Neural cell (in vitro differentiated cells): ENCODE measurements at regions not wholly inside any gene's neighbourhood (a gene's known extent, or its start where the extent isn't known, plus 50 kb on each side); places are given as distances from the start of the nearest gene placed in this dataset.

Source experiments
- H2AFZ ChIP-seq: fragments of 200-600, 300-800 bp; sonication (generic), shearing (Covaris generic); 2 replicates; pipeline ENCODE4 v1.6.0; 2014; ENCODE audit warnings: low read depth, mild to moderate bottlenecking, antibody characterized with exemption, low read length, moderate library complexity
- H3F3A ChIP-seq: fragments of 200-600 bp; shearing (Covaris generic); 2 replicates; pipeline ENCODE4 v1.6.1; 2016; ENCODE audit warnings: mild to moderate bottlenecking, moderate library complexity, mixed read lengths, antibody characterized with exemption, low read length; ENCODE audit not compliant: insufficient read depth, poor library complexity, severe bottlenecking
- H3K27ac ChIP-seq: fragments of 200-600, 300-800 bp; sonication (generic), shearing (Covaris generic); 2 replicates; pipeline ENCODE4 v1.5.1; 2014; ENCODE audit warnings: mild to moderate bottlenecking, low read length, moderate library complexity
- H3K27me3 ChIP-seq: fragments of 300-800, 200-600 bp; sonication (generic), shearing (Covaris generic); 2 replicates; pipeline ENCODE4 v1.6.0; 2014; ENCODE audit warnings: mild to moderate bottlenecking, low read depth, low read length, moderate library complexity; ENCODE audit not compliant: insufficient read depth
- H3K36me3 ChIP-seq: fragments of 300-800, 200-600 bp; sonication (generic), shearing (Covaris generic); 2 replicates; pipeline ENCODE4 v1.5.1; 2014; ENCODE audit warnings: mild to moderate bottlenecking, antibody characterized with exemption, low read length, moderate library complexity; ENCODE audit not compliant: insufficient read depth
- H3K4me2 ChIP-seq: fragments of 300-800, 200-600 bp; sonication (generic), shearing (Covaris generic); 2 replicates; pipeline ENCODE4 v1.6.0; 2014; ENCODE audit warnings: mild to moderate bottlenecking, low read length
- H3K4me3 ChIP-seq: fragments of 300-800, 200-600 bp; sonication (generic), shearing (Covaris generic); 2 replicates; pipeline ENCODE4 v1.5.1; 2014; ENCODE audit warnings: mild to moderate bottlenecking, low read length, moderate library complexity
- H3K79me2 ChIP-seq: fragments of 200-600 bp; shearing (Covaris generic); replicated peaks from 2 replicates; pipeline ENCODE4 v1.6.0; 2014; ENCODE audit warnings: mild to moderate bottlenecking, low read length, moderate library complexity; ENCODE audit not compliant: insufficient read depth
- H3K9ac ChIP-seq: fragments of 300-800, 200-600 bp; sonication (generic), shearing (Covaris generic); 2 replicates; pipeline ENCODE4 v1.6.1; 2016; ENCODE audit warnings: mild to moderate bottlenecking, low read length, mixed read lengths
- H3K9me2 ChIP-seq: fragments of 200-600 bp; shearing (Covaris generic); 2 replicates; pipeline ENCODE4 v1.6.1; 2016; ENCODE audit warnings: mild to moderate bottlenecking, low read length, mixed read lengths; ENCODE audit not compliant: insufficient read depth
- H3K9me3 ChIP-seq: fragments of 200-600, 300-800 bp; sonication (generic), shearing (Covaris generic); 2 replicates; pipeline ENCODE4 v1.6.1; 2016; ENCODE audit warnings: mild to moderate bottlenecking, mixed run types, low read length, moderate library complexity, mixed read lengths
- H4K20me1 ChIP-seq: fragments of 200-600 bp; shearing (Covaris generic); 2 replicates; pipeline ENCODE4 v1.6.1; 2016; ENCODE audit warnings: mild to moderate bottlenecking, mixed run types; ENCODE audit not compliant: insufficient read depth
- EP300 ChIP-seq: fragments of 450-650 bp; conservative IDR thresholded peaks from 2 replicates; pipeline ENCODE4 v1.6.1; 2014; ENCODE audit warnings: antibody characterized with exemption, mild to moderate bottlenecking, moderate library complexity; ENCODE audit not compliant: poor library complexity, severe bottlenecking
- EZH2 ChIP-seq: fragments of 200-600, 300-800 bp; shearing (Covaris generic), sonication (generic); IDR thresholded peaks from 2 replicates; pipeline ENCODE4 v1.6.1; 2014; ENCODE audit warnings: antibody characterized with exemption, low read length, borderline replicate concordance, mild to moderate bottlenecking; ENCODE audit not compliant: insufficient read depth, poor library complexity, severe bottlenecking
- MXI1 ChIP-seq: fragments of 450-650 bp; conservative IDR thresholded peaks from 2 replicates; pipeline ENCODE4 v1.6.1; 2014; ENCODE audit warnings: antibody characterized with exemption, mild to moderate bottlenecking; ENCODE audit not compliant: poor library complexity, severe bottlenecking
- POLR2AphosphoS5 ChIP-seq: IDR thresholded peaks from 2 replicates; pipeline ENCODE4 v1.6.1; 2012
- RAD21 ChIP-seq: fragments of 450-650 bp; conservative IDR thresholded peaks from 2 replicates; pipeline ENCODE4 v1.6.1; 2014; ENCODE audit warnings: antibody characterized with exemption, mild to moderate bottlenecking, moderate library complexity
- SMC3 ChIP-seq: fragments of 450-650 bp; conservative IDR thresholded peaks from 2 replicates; pipeline ENCODE4 v1.6.1; 2014; ENCODE audit warnings: antibody characterized with exemption, mild to moderate bottlenecking, moderate library complexity; ENCODE audit not compliant: poor library complexity
- TAF1 ChIP-seq: IDR thresholded peaks from 2 replicates; pipeline ENCODE4 v1.6.1; 2012; ENCODE audit warnings: low read depth
- TF ChIP-seq, protein P1 (sequence below): IDR thresholded peaks from 2 replicates; pipeline ENCODE4 v1.6.1; 2012; ENCODE audit warnings: borderline replicate concordance
- TF ChIP-seq, protein P2 (sequence below): fragments of 450-650 bp; IDR thresholded peaks from 2 replicates; pipeline ENCODE4 v1.5.1; 2014; ENCODE audit warnings: antibody characterized with exemption, mild to moderate bottlenecking, moderate library complexity; ENCODE audit not compliant: poor library complexity, severe bottlenecking

DNA sequence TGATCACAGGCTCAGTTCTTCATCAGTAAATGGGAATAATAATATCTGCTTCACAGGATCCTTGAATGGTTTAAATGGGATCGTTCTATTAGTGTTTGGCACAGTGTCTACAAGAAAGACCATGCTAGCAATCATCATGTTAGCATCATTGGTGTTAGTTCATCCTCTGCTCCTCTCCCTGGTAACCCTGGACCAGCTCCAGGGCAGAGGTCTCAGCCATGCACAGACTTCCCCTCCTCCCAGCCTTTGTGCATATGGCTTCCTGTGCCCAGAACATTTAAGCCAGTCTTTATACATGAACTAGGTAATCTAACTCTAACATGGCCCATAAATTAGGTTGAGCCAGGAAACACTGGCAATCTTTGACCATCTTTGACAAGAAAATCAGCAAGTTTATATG, 180.2 kb downstream of the EPM2A start:
- H3K9me2 ChIP-seq = no peaks in the 10 kb centered on the region
- H3K36me3 ChIP-seq = no peaks in the 10 kb centered on the region
- H3K9ac ChIP-seq = no peak overlapping the region
- H2AFZ ChIP-seq = no peak overlapping the region
- no peaks in the 10 kb centered on the region for H3K9me3 ChIP-seq
- no peak overlapping the region for H3K4me2 ChIP-seq
- no peak overlapping the region for H3K4me3 ChIP-seq
- no peak overlapping the region for H3K27ac ChIP-seq
- H4K20me1 ChIP-seq = no peaks in the 10 kb centered on the region
- no peaks in the 10 kb centered on the region for H3K27me3 ChIP-seq
- no peaks in the 10 kb centered on the region for H3F3A ChIP-seq
- no peaks in the 10 kb centered on the region for H3K79me2 ChIP-seq
- no peak for TF ChIP-seq RAD21
- TF ChIP-seq EP300 = no peak
- TF ChIP-seq TAF1 = no peak
- TF ChIP-seq, protein P1, sequence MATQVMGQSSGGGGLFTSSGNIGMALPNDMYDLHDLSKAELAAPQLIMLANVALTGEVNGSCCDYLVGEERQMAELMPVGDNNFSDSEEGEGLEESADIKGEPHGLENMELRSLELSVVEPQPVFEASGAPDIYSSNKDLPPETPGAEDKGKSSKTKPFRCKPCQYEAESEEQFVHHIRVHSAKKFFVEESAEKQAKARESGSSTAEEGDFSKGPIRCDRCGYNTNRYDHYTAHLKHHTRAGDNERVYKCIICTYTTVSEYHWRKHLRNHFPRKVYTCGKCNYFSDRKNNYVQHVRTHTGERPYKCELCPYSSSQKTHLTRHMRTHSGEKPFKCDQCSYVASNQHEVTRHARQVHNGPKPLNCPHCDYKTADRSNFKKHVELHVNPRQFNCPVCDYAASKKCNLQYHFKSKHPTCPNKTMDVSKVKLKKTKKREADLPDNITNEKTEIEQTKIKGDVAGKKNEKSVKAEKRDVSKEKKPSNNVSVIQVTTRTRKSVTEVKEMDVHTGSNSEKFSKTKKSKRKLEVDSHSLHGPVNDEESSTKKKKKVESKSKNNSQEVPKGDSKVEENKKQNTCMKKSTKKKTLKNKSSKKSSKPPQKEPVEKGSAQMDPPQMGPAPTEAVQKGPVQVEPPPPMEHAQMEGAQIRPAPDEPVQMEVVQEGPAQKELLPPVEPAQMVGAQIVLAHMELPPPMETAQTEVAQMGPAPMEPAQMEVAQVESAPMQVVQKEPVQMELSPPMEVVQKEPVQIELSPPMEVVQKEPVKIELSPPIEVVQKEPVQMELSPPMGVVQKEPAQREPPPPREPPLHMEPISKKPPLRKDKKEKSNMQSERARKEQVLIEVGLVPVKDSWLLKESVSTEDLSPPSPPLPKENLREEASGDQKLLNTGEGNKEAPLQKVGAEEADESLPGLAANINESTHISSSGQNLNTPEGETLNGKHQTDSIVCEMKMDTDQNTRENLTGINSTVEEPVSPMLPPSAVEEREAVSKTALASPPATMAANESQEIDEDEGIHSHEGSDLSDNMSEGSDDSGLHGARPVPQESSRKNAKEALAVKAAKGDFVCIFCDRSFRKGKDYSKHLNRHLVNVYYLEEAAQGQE = no peak
- no peak for TF ChIP-seq EZH2
- no peak for TF ChIP-seq POLR2AphosphoS5
- TF ChIP-seq MXI1 = no peak
- TF ChIP-seq, protein P2, sequence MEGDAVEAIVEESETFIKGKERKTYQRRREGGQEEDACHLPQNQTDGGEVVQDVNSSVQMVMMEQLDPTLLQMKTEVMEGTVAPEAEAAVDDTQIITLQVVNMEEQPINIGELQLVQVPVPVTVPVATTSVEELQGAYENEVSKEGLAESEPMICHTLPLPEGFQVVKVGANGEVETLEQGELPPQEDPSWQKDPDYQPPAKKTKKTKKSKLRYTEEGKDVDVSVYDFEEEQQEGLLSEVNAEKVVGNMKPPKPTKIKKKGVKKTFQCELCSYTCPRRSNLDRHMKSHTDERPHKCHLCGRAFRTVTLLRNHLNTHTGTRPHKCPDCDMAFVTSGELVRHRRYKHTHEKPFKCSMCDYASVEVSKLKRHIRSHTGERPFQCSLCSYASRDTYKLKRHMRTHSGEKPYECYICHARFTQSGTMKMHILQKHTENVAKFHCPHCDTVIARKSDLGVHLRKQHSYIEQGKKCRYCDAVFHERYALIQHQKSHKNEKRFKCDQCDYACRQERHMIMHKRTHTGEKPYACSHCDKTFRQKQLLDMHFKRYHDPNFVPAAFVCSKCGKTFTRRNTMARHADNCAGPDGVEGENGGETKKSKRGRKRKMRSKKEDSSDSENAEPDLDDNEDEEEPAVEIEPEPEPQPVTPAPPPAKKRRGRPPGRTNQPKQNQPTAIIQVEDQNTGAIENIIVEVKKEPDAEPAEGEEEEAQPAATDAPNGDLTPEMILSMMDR = no peak
- TF ChIP-seq SMC3 = no peak

DNA sequence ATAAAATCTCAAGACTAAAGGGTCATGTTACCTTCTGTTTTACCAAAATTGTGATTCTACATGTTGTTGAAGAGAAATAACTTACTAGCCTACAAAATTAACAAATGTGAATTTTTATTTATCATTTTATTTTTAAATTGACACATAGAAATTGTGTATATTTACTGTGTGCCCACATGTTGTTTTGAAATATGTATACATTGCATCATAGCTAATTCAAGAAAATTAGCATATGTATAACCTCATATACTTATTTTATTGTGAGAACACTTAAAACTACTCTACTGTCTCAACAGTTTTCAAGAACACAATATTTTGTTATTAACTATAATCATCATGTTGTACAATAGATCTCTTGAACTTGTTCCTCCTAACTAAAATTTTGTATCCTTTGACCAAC, 177.8 kb downstream of the EPM2A start:
- no peaks in the 10 kb centered on the region for H3F3A ChIP-seq
- no peak overlapping the region for H3K27ac ChIP-seq
- no peak overlapping the region for H3K4me2 ChIP-seq
- H3K36me3 ChIP-seq = no peaks in the 10 kb centered on the region
- no peaks in the 10 kb centered on the region for H3K79me2 ChIP-seq
- no peaks in the 10 kb centered on the region for H3K9me3 ChIP-seq
- no peaks in the 10 kb centered on the region for H4K20me1 ChIP-seq
- no peaks in the 10 kb centered on the region for H3K27me3 ChIP-seq
- H3K9me2 ChIP-seq = no peaks in the 10 kb centered on the region
- TF ChIP-seq SMC3 (no peak), RAD21 (no peak), TAF1 (no peak), EP300 (no peak), MXI1 (no peak)
- TF ChIP-seq, protein P2 = no peak
- TF ChIP-seq, protein P1 = no peak
- H2AFZ ChIP-seq = no peak overlapping the region
- H3K9ac ChIP-seq = no peak overlapping the region
- no peak overlapping the region for H3K4me3 ChIP-seq
